ENCODE measurements at regions not wholly inside any gene's neighbourhood (a gene's known extent, or its start where the extent isn't known, plus 50 kb on each side); places are given as distances from the start of the nearest gene placed in this dataset.
"Not testable (repeated sequence)": the region's sequence is repeated elsewhere in the genome, so short reads cannot be mapped to it uniquely, and the experiment has no call there.

DNA sequence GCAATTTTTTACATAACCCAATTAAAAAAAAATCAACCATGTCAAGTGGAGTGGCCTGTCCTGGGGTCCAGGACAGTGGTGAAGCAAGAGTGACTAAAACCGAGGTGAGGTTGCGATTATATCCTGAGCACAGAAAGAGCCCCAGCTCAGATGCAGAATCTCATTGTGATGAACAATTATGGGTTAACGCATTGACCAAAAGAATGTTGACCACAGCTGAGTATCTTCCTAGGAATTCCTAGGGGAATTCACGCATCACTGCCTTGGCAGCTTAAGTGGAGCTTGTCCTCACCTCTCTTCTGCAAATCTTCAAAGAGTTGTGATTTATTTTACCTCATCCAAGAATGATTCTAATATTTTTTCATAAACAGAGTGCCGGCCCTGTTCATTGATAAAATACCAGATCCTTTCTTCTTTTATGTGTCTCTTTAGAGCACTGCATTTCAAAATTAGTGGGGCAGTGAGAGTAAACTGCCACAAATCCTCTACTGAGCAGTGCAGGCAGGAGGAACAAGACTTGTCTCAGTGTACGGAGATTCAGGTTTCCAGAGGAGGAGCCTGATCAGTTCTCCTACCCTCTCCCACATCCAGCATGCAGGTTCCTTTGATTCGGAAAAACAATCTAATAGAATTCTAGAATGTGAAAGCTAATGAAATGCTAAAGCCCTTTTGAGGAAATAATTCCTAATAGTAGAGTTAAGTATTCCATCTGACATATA lies 60.1 kb upstream of the ZNF184 start:
- DNase-seq, result no peak

DNA sequence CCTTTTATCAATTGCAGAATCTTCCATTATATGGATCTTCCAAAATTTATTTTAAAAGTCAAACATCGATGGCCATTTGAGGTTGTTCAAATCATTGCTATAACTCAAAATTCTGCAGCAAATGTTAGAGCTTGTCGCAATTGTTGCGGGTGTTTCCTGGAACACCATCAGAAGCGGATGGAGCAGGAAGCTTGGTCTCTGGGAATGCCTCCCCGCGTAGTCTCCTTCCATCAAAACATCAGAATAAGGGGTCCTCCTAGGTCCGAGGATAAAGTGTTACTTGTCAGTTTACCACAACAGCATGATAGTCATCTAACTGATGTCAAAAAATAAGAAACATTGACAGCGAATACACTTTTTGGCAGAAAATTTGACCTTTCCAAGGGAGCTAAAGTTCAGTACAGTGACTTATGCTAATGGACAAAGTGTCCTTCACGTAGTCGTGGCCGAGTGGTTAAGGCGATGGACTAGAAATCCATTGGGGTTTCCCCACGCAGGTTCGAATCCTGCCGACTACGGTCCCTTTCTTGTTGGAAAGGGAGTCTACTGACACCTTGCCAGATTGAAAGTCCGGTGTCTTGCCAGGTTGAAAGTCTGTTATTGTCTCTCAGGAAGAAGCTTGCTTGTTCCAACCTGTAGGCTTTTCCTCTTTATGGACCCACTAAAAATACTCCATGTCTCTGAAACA lies 59.0 kb upstream of the ZNF184 start:
- DNase-seq, result no peak

- not testable (repeated sequence) for DNase-seq
Observed at GRCh38 chr6:27529796-27530195, 56.9 kb upstream of the ZNF184 start.

DNA sequence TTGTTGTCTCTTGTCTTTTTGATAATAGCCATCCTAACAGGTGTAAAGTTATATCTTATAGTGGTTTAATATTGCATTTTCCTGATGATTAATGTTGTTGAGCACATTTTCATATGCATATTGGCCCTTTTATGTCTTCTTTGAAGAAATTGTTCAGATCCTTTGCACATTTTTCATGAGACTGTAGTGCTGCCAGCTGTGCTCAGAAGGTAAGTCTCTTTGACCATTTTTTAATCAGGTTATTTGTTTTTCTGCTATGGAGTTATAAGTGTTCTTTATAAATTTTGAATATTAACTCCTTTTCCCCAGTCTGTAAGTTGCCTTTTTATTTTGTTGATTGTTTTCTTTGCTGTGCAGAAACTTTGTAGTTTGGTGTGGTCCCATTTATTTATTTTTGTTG lies 55.8 kb upstream of the ZNF184 start:
- no peak for DNase-seq
